ENCODE measurements at regions not wholly inside any gene's neighbourhood (a gene's known extent, or its start where the extent isn't known, plus 50 kb on each side); places are given as distances from the start of the nearest gene placed in this dataset.

DNA sequence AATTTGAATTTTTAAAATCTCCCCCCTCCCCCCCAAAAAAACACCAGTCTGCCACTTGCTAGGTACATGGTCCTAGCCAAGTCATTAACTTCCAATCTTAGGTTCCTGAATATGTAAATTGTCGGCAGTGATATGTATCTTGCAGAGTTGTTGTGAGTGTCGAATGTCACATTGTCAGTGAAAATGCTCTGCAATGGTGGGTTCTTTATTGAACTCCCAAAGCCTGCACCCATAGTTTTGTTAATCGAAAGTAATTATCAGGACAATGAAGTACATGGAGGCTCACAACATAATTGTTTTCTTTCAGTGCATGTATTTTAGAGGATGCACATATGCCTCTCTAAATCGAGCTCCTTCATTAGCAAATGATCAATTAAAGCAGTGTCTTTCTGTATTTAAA lies 185.6 kb upstream of the S100G start:
- TF ChIP-seq, protein P1, sequence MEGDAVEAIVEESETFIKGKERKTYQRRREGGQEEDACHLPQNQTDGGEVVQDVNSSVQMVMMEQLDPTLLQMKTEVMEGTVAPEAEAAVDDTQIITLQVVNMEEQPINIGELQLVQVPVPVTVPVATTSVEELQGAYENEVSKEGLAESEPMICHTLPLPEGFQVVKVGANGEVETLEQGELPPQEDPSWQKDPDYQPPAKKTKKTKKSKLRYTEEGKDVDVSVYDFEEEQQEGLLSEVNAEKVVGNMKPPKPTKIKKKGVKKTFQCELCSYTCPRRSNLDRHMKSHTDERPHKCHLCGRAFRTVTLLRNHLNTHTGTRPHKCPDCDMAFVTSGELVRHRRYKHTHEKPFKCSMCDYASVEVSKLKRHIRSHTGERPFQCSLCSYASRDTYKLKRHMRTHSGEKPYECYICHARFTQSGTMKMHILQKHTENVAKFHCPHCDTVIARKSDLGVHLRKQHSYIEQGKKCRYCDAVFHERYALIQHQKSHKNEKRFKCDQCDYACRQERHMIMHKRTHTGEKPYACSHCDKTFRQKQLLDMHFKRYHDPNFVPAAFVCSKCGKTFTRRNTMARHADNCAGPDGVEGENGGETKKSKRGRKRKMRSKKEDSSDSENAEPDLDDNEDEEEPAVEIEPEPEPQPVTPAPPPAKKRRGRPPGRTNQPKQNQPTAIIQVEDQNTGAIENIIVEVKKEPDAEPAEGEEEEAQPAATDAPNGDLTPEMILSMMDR (IDR thresholded peaks at IDR 0.05), result no peak
- TF ChIP-seq POLR2A (IDR thresholded peaks at IDR 0.05) (no peak), POLR2AphosphoS5 (IDR thresholded peaks at IDR 0.05) (no peak), EP300 (IDR thresholded peaks at IDR 0.05) (no peak)
